Fibroblast of skin of right biceps (primary cell): ENCODE measurements at regions not wholly inside any gene's neighbourhood (a gene's known extent, or its start where the extent isn't known, plus 50 kb on each side); places are given as distances from the start of the nearest gene placed in this dataset.
"Not testable (repeated sequence)": the region's sequence is repeated elsewhere in the genome, so short reads cannot be mapped to it uniquely, and the experiment has no call there.

Experiments used
- DNase-seq: peaks from one replicate; pipeline ENCODE4 v3.0.0-alpha.2; 2013

GRCh38 chr12:131464081-131464480 lies 246.8 kb upstream of the SFSWAP start:
- DNase-seq = no peak

- DNase-seq = no peak
Observed at GRCh38 chr12:131466306-131466705, 244.6 kb upstream of the SFSWAP start.

- DNase-seq = no peak
Observed at GRCh38 chr12:131466932-131467331, 244.0 kb upstream of the SFSWAP start.

GRCh38 chr12:131468206-131468605 lies 242.7 kb upstream of the SFSWAP start:
- no peak for DNase-seq

GRCh38 chr12:131469945-131470344 lies 240.9 kb upstream of the SFSWAP start:
- DNase-seq = not testable (repeated sequence)

GRCh38 chr12:131471271-131471905 lies 239.5 kb upstream of the SFSWAP start:
- DNase-seq = no peak

GRCh38 chr12:131471946-131472732 lies 238.8 kb upstream of the SFSWAP start:
- DNase-seq = no peak

- DNase-seq = no peak
Observed at GRCh38 chr12:131473261-131473660, 237.6 kb upstream of the SFSWAP start.

GRCh38 chr12:131473741-131474709 lies 236.9 kb upstream of the SFSWAP start:
- DNase-seq = no peak

GRCh38 chr12:131475012-131475411 lies 235.9 kb upstream of the SFSWAP start:
- not testable (repeated sequence) for DNase-seq

- DNase-seq = no peak
Observed at GRCh38 chr12:131477613-131478012, 233.3 kb upstream of the SFSWAP start.

- DNase-seq = no peak
Observed at GRCh38 chr12:131478468-131478867, 232.4 kb upstream of the SFSWAP start.

- no peak for DNase-seq
Observed at GRCh38 chr12:131482199-131482598, 228.7 kb upstream of the SFSWAP start.

- no peak for DNase-seq
Observed at GRCh38 chr12:131482686-131483085, 228.2 kb upstream of the SFSWAP start.

GRCh38 chr12:131486451-131487230 lies 224.2 kb upstream of the SFSWAP start:
- DNase-seq = no peak

- no peak for DNase-seq
Observed at GRCh38 chr12:131487388-131488124, 223.3 kb upstream of the SFSWAP start.

- DNase-seq = no peak
Observed at GRCh38 chr12:131489718-131490117, 221.2 kb upstream of the SFSWAP start.

- no peak for DNase-seq
Observed at GRCh38 chr12:131491155-131491554, 219.7 kb upstream of the SFSWAP start.

- DNase-seq = no peak
Observed at GRCh38 chr12:131491916-131492490, 218.9 kb upstream of the SFSWAP start.

- DNase-seq = no peak
Observed at GRCh38 chr12:131493068-131493826, 217.6 kb upstream of the SFSWAP start.

- no peak for DNase-seq
Observed at GRCh38 chr12:131494216-131494615, 216.7 kb upstream of the SFSWAP start.
